ENCODE measurements at regions not wholly inside any gene's neighbourhood (a gene's known extent, or its start where the extent isn't known, plus 50 kb on each side); places are given as distances from the start of the nearest gene placed in this dataset.

DNA sequence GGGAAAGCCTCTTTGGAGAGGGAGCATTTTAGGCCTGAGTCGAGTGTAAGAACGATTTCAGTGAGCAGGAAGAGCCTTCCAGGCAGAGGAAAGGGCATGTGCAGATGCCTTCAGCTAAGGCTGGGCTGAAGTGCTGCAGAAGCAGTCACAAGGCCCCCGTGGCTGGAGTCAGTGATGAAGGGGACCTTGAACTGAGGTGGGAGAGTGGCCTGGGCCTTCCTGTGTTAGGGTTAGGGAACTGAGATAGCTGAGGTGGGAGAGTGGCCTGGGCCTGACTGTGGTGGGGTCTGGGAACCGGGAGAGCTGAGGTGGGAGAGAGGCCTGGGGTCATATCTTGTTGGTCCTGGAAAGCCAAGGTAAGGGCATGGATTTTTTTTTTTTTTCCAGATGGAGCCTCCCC is 50.9 kb upstream of the ETV3 start:
- TF ChIP-seq, protein P1, sequence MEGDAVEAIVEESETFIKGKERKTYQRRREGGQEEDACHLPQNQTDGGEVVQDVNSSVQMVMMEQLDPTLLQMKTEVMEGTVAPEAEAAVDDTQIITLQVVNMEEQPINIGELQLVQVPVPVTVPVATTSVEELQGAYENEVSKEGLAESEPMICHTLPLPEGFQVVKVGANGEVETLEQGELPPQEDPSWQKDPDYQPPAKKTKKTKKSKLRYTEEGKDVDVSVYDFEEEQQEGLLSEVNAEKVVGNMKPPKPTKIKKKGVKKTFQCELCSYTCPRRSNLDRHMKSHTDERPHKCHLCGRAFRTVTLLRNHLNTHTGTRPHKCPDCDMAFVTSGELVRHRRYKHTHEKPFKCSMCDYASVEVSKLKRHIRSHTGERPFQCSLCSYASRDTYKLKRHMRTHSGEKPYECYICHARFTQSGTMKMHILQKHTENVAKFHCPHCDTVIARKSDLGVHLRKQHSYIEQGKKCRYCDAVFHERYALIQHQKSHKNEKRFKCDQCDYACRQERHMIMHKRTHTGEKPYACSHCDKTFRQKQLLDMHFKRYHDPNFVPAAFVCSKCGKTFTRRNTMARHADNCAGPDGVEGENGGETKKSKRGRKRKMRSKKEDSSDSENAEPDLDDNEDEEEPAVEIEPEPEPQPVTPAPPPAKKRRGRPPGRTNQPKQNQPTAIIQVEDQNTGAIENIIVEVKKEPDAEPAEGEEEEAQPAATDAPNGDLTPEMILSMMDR (conservative IDR thresholded peaks at IDR 0.05; ENCODE audit: low read depth, low read length), result no peak
- no peak for TF ChIP-seq EZH2 (IDR thresholded peaks at IDR 0.05; ENCODE audit: borderline replicate concordance, low read depth, low read length, poor library complexity, severe bottlenecking)
